Astrocyte (in vitro differentiated cells and primary cell): ENCODE measurements at regions not wholly inside any gene's neighbourhood (a gene's known extent, or its start where the extent isn't known, plus 50 kb on each side); places are given as distances from the start of the nearest gene placed in this dataset.

Experiments used
- DNase-seq: peaks from one replicate; pipeline ENCODE4 v3.0.0-alpha.2; 2010; ENCODE audit warnings: low read depth
- FAIRE-seq: peaks from 2 replicates; lab custom pipeline; 2011; peaks lifted over from hg19 to GRCh38; lab: Jason Lieb, UNC
- H2AFZ ChIP-seq: 2 replicates; pipeline ENCODE4 v1.6.0; 2012; ENCODE audit warnings: low read depth, low read length, inconsistent platforms
- H3K27ac ChIP-seq: 2 replicates; pipeline ENCODE4 v1.5.1; 2011; ENCODE audit warnings: low read depth, low read length, inconsistent platforms
- H3K27me3 ChIP-seq: 2 replicates; pipeline ENCODE4 v1.6.0; 2011; ENCODE audit warnings: low read length, inconsistent platforms; ENCODE audit not compliant: insufficient read depth
- H3K36me3 ChIP-seq: 2 replicates; pipeline ENCODE4 v1.5.1; 2011; ENCODE audit warnings: low read length, inconsistent platforms; ENCODE audit not compliant: insufficient read depth
- H3K4me1 ChIP-seq: 2 replicates; pipeline ENCODE4 v1.5.1; 2011; ENCODE audit warnings: low read length, inconsistent platforms; ENCODE audit not compliant: insufficient read depth
- H3K4me2 ChIP-seq: 2 replicates; pipeline ENCODE4 v1.6.0; 2012; ENCODE audit warnings: low read length, inconsistent platforms
- H3K4me3 ChIP-seq: 2 replicates; pipeline ENCODE4 v1.5.1; 2011; ENCODE audit warnings: low read depth, mild to moderate bottlenecking, low read length, inconsistent platforms; ENCODE audit not compliant: insufficient read depth
- H3K79me2 ChIP-seq: 2 replicates; pipeline ENCODE4 v1.6.0; 2012; ENCODE audit warnings: mild to moderate bottlenecking, low read length, inconsistent platforms; ENCODE audit not compliant: insufficient read depth
- H3K9ac ChIP-seq: 2 replicates; pipeline ENCODE4 v1.6.0; 2012; ENCODE audit warnings: mild to moderate bottlenecking, low read length, inconsistent platforms
- H3K9me3 ChIP-seq: 2 replicates; pipeline ENCODE4 v1.5.1; 2012; ENCODE audit warnings: low read depth, mild to moderate bottlenecking, low read length, inconsistent platforms; ENCODE audit not compliant: insufficient read depth
- H4K20me1 ChIP-seq: 2 replicates; pipeline ENCODE4 v1.6.0; 2012; ENCODE audit warnings: low read length, inconsistent platforms; ENCODE audit not compliant: insufficient read depth
- H3K27ac Mint-ChIP-seq: one replicate; pipeline ENCODE4 v1.8.0; 2021; ENCODE audit warnings: mild to moderate bottlenecking, mixed read lengths; ENCODE audit not compliant: unreplicated experiment
- H3K27me3 Mint-ChIP-seq: one replicate; pipeline ENCODE4 v1.8.0; 2021; ENCODE audit warnings: low read depth, mixed read lengths; ENCODE audit not compliant: unreplicated experiment
- H3K36me3 Mint-ChIP-seq: one replicate; pipeline ENCODE4 v1.8.0; 2021; ENCODE audit warnings: low read depth, mixed read lengths; ENCODE audit not compliant: unreplicated experiment
- H3K4me1 Mint-ChIP-seq: one replicate; pipeline ENCODE4 v1.8.0; 2021; ENCODE audit warnings: low read depth, mixed read lengths; ENCODE audit not compliant: unreplicated experiment
- H3K4me3 Mint-ChIP-seq: one replicate; pipeline ENCODE4 v1.8.0; 2021; ENCODE audit warnings: mild to moderate bottlenecking, moderate library complexity, mixed read lengths; ENCODE audit not compliant: unreplicated experiment
- H3K9me3 Mint-ChIP-seq: one replicate; pipeline ENCODE4 v1.8.0; 2021; ENCODE audit warnings: mild to moderate bottlenecking, mixed read lengths; ENCODE audit not compliant: unreplicated experiment
- CTCF ChIP-seq: IDR thresholded peaks from 2 replicates; pipeline ENCODE4 v1.5.1; 2011; ENCODE audit warnings: low read depth, mild to moderate bottlenecking, inconsistent platforms, low read length, moderate library complexity; ENCODE audit not compliant: insufficient read depth
- EZH2 ChIP-seq: IDR thresholded peaks from 2 replicates; pipeline ENCODE4 v1.6.1; 2012; ENCODE audit warnings: mild to moderate bottlenecking, low read length, inconsistent platforms; ENCODE audit not compliant: insufficient read depth

DNA sequence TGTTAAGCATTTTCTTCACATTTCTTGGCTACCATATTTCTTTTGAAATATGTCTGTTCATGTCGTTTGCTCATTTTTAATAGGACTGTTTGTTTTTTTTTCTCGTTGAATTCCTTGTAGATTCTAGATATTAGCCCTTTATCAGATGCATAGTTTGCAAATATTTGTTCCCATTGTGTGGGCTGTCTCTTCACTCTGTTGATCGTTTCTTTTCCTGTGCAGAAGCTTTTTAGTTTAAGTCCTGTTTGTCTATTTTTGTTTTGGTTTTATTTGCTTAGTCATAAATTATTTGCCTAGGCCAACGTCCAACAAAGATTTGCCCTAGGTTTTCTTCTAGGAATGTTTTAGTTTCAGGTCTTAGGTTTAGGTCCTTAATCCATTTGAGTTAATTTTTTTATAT, 1494.7 kb downstream of the SUCLG1 start:
- DNase-seq (no peak), FAIRE-seq (no peak)
- Histone ChIP-seq H2AFZ (no peak overlapping the region), H3K9ac (no peak overlapping the region), H3K79me2 (no peaks in the 10 kb centered on the region), H3K27me3 (no peaks in the 10 kb centered on the region), H3K9me3 (peaks cover 3% of the 10 kb centered on the region), H3K4me2 (no peak overlapping the region), H3K4me1 (no peaks in the 10 kb centered on the region), H3K4me3 (no peak overlapping the region), H3K36me3 (no peaks in the 10 kb centered on the region), H4K20me1 (no peaks in the 10 kb centered on the region), H3K27ac (no peak overlapping the region)
- H3K9me3 Mint-ChIP-seq, result no peaks in the 10 kb centered on the region
- no peak overlapping the region for H3K27ac Mint-ChIP-seq
- H3K27me3 Mint-ChIP-seq, result no peaks in the 10 kb centered on the region
- H3K4me1 Mint-ChIP-seq, result peaks cover 4% of the 10 kb centered on the region
- TF ChIP-seq CTCF, result no peak
- H3K4me3 Mint-ChIP-seq, result no peak overlapping the region
- H3K36me3 Mint-ChIP-seq, result no peaks in the 10 kb centered on the region

- no peaks in the 10 kb centered on the region for H3K4me1 ChIP-seq
- DNase-seq (no peak), FAIRE-seq (no peak)
- H3K4me3 ChIP-seq, result no peak overlapping the region
- TF ChIP-seq CTCF (no peak), EZH2 (no peak)
- Mint-ChIP-seq H3K36me3 (no peaks in the 10 kb centered on the region), H3K4me3 (no peak overlapping the region), H3K9me3 (no peaks in the 10 kb centered on the region), H3K27me3 (no peaks in the 10 kb centered on the region), H3K4me1 (peaks cover 4% of the 10 kb centered on the region), H3K27ac (no peak overlapping the region)
- H3K9me3 ChIP-seq, result no peaks in the 10 kb centered on the region
- H4K20me1 ChIP-seq, result no peaks in the 10 kb centered on the region
- no peak overlapping the region for H3K9ac ChIP-seq
- H3K27ac ChIP-seq, result no peak overlapping the region
- H3K4me2 ChIP-seq, result no peak overlapping the region
- H3K27me3 ChIP-seq, result no peaks in the 10 kb centered on the region
- H2AFZ ChIP-seq, result no peak overlapping the region
- no peaks in the 10 kb centered on the region for H3K79me2 ChIP-seq
- H3K36me3 ChIP-seq, result no peaks in the 10 kb centered on the region
Observed at GRCh38 chr2:82959727-82960126, 1499.4 kb downstream of the SUCLG1 start.

- no peaks in the 10 kb centered on the region for H3K36me3 Mint-ChIP-seq
Observed at GRCh38 chr2:82954868-82955267, 1504.2 kb downstream of the SUCLG1 start.

More at GRCh38 chr2:82954868-82955267, 1504.2 kb downstream of the SUCLG1 start:
- TF ChIP-seq EZH2 (no peak), CTCF (no peak)
- Histone ChIP-seq H3K79me2 (no peaks in the 10 kb centered on the region), H4K20me1 (no peaks in the 10 kb centered on the region), H3K4me1 (no peaks in the 10 kb centered on the region), H3K4me2 (no peak overlapping the region), H3K9ac (no peak overlapping the region), H3K9me3 (no peaks in the 10 kb centered on the region), H3K27ac (no peak overlapping the region), H3K36me3 (no peaks in the 10 kb centered on the region), H2AFZ (no peak overlapping the region), H3K4me3 (no peak overlapping the region), H3K27me3 (no peaks in the 10 kb centered on the region)
- no peak for FAIRE-seq
- Mint-ChIP-seq H3K4me1 (peaks cover 3% of the 10 kb centered on the region), H3K27me3 (no peaks in the 10 kb centered on the region), H3K4me3 (no peak overlapping the region), H3K9me3 (no peaks in the 10 kb centered on the region), H3K27ac (no peak overlapping the region)
- DNase-seq, result no peak
